Mesodermal cell (in vitro differentiated cells): ENCODE measurements at regions not wholly inside any gene's neighbourhood (a gene's known extent, or its start where the extent isn't known, plus 50 kb on each side); places are given as distances from the start of the nearest gene placed in this dataset.

ENCODE experiments used
- H3K27ac ChIP-seq: 2 replicates; pipeline ENCODE4 v1.7.0; 2013; ENCODE audit warnings: mild to moderate bottlenecking, low read depth, low read length, moderate library complexity; ENCODE audit not compliant: severe bottlenecking
- H3K36me3 ChIP-seq: 2 replicates; pipeline ENCODE4 v1.7.1; 2013; ENCODE audit warnings: mild to moderate bottlenecking, low read length, moderate library complexity; ENCODE audit not compliant: control insufficient read depth, insufficient read depth
- H3K4me1 ChIP-seq: one replicate; pipeline ENCODE4 v1.7.1; 2013; ENCODE audit warnings: mild to moderate bottlenecking, low read length; ENCODE audit not compliant: insufficient read depth, control insufficient read depth, poor library complexity, severe bottlenecking
- H3K4me3 ChIP-seq: 2 replicates; pipeline ENCODE4 v1.7.0; 2013; ENCODE audit warnings: low read length, control low read depth, mild to moderate bottlenecking; ENCODE audit not compliant: insufficient read depth, poor library complexity, severe bottlenecking; ENCODE audit errors: extremely low read depth
- H3K9me3 ChIP-seq: 2 replicates; pipeline ENCODE4 v1.7.1; 2013; ENCODE audit warnings: mild to moderate bottlenecking, low read length, moderate library complexity; ENCODE audit not compliant: control insufficient read depth
- WGBS, 2 experiments: methylation state at CpG; one replicate each; pipeline ENCODE4 v1.1.5; 2013; ENCODE audit warnings: missing lambda C conversion rate in 2 of 2; ENCODE audit not compliant: insufficient coverage in 2 of 2; 5-methylcytosine and 5-hydroxymethylcytosine counted together

- Histone ChIP-seq H3K27ac (no peak overlapping the region), H3K36me3 (no peaks in the 10 kb centered on the region), H3K9me3 (no peaks in the 10 kb centered on the region), H3K4me1 (no peaks in the 10 kb centered on the region), H3K4me3 (no peak overlapping the region)
- WGBS, 2 experiments, result 91 to 96% methylated on average over 8 of the region's 10 CpGs
These were observed 346.4 kb upstream of the B3GAT1 start for GRCh38 chr11:134758342-134758931.

- H3K4me1 ChIP-seq, result no peaks in the 10 kb centered on the region
- 78 to 81% methylated on average over 2 to 3 of the region's 3 CpGs for WGBS, 2 experiments
- H3K4me3 ChIP-seq, result no peak overlapping the region
- H3K27ac ChIP-seq, result no peak overlapping the region
- no peaks in the 10 kb centered on the region for H3K36me3 ChIP-seq
- no peaks in the 10 kb centered on the region for H3K9me3 ChIP-seq
These were observed 345.6 kb upstream of the B3GAT1 start for GRCh38 chr11:134757633-134758032.

DNA sequence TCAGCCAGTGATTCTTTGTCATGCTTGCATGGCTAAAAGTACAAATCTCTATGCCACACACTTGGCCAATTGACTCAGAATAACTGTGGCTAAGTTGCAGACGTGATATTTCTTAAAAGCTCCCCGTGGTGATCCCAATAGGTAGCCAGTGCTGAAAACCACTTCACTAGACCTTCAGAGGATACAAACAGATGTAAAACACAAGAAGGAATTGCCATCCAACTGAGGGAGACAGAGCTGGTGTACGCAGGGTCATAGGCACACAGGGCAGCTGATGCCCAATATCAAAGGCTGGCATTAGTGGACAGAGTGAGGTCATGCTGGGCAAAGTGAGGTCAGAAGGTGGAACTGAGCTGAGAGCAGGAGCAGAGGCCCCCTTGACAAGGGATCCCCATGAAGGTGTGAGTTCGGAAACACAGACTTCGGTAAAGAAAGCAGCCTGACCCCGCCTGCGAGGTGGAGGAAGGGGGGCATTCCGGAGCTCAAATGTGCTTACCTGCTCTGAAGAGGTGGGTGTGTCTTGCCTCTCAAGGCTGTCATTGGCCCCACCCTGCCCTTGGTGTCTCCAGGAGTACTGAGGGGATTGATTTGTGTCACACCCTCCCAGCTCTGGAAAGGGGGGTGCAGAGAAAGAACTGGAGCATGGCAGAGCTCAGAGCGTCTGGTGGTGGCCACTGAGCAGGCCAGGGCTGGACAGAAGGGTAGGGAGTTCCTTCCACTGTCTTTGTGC is 344.9 kb upstream of the B3GAT1 start:
- Histone ChIP-seq H3K9me3 (no peaks in the 10 kb centered on the region), H3K4me1 (no peaks in the 10 kb centered on the region), H3K36me3 (no peaks in the 10 kb centered on the region), H3K4me3 (no peak overlapping the region), H3K27ac (no peak overlapping the region)
- 84 to 88% methylated on average over 7 to 8 of the region's 9 CpGs for whole genome bisulfite sequencing, 2 experiments

- no peaks in the 10 kb centered on the region for H3K36me3 ChIP-seq
- no peak overlapping the region for H3K4me3 ChIP-seq
- no peaks in the 10 kb centered on the region for H3K4me1 ChIP-seq
- H3K9me3 ChIP-seq, result no peaks in the 10 kb centered on the region
- 87 to 94% methylated on average over 8 to 10 of the region's 10 CpGs for WGBS, 2 experiments
- H3K27ac ChIP-seq, result no peak overlapping the region
These were observed 343.5 kb upstream of the B3GAT1 start for GRCh38 chr11:134755535-134755934.

DNA sequence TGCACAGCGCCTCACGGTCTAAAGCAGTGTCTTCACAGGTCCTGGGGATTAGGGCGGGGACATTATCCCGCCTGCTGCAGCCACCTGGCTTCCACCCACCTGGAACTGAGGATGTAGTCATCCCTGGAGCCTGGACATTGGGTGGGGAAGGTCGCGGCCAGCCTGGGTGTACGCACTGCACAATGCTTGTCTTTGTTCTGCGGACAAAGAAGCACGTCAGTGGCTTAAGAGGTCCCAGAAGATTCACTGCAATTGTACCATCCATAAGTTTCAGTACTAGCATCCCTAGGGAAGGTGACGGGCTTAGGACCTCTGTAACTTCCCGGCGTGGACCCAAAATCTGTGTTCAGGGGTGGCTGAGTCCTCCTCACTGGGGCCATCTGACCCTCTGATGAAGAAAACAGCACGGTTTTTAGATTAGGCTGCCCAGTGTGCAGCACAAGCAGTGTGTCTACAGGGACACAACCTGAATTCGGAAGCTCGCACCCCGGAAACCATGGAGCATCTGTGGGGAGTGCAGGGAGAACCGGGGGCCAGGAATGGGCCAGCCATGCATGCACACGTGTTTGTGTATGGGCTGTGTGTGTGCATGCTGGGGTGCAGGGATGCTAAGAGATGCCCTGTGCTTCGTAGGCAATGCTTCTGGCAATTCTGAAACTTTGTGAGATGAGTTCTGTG is 342.6 kb upstream of the B3GAT1 start:
- Histone ChIP-seq H3K4me1 (no peaks in the 10 kb centered on the region), H3K4me3 (no peak overlapping the region), H3K9me3 (no peaks in the 10 kb centered on the region), H3K27ac (no peak overlapping the region), H3K36me3 (no peaks in the 10 kb centered on the region)
- 73 to 77% methylated on average over 16 to 17 of the region's 19 CpGs for WGBS, 2 experiments

- Histone ChIP-seq H3K9me3 (no peaks in the 10 kb centered on the region), H3K4me1 (no peaks in the 10 kb centered on the region), H3K27ac (no peak overlapping the region), H3K4me3 (no peak overlapping the region), H3K36me3 (no peaks in the 10 kb centered on the region)
- 87 to 88% methylated on average over 11 to 16 of the region's 16 CpGs for WGBS, 2 experiments
These were observed 341.9 kb upstream of the B3GAT1 start for GRCh38 chr11:134753771-134754520.

GRCh38 chr11:134752964-134753770 is 341.1 kb upstream of the B3GAT1 start:
- H3K27ac ChIP-seq, result no peak overlapping the region
- H3K9me3 ChIP-seq, result peaks cover 5% of the 10 kb centered on the region
- no peaks in the 10 kb centered on the region for H3K36me3 ChIP-seq
- H3K4me1 ChIP-seq, result no peaks in the 10 kb centered on the region
- H3K4me3 ChIP-seq, result no peak overlapping the region
- WGBS, 2 experiments, result 93% methylated on average over 12 to 13 of the region's 13 CpGs

DNA sequence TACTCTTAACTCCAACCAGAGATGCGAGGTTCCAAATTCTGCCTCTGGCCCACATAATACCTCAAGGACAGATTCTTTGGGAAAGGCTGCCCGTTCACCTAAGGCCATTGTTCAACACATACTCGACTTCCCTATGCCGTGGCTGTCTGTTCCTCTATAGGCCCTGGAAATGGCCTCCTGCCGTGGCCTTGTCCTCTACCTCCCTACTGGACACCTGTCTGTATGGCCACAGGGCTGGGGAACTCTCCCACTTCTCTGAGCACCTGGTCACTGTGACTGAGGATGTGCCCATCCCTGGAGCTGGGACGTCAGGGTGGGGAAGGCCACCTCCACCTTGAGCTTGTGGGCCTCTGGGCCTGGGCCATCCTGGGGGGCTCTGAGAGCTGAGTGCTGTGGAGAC is 340.5 kb upstream of the B3GAT1 start:
- WGBS, 2 experiments, result 86 to 90% methylated on average over 6 of the region's 6 CpGs
- H3K27ac ChIP-seq, result no peak overlapping the region
- H3K4me3 ChIP-seq, result no peak overlapping the region
- peaks cover 9% of the 10 kb centered on the region for H3K9me3 ChIP-seq
- H3K36me3 ChIP-seq, result no peaks in the 10 kb centered on the region
- H3K4me1 ChIP-seq, result no peaks in the 10 kb centered on the region

DNA sequence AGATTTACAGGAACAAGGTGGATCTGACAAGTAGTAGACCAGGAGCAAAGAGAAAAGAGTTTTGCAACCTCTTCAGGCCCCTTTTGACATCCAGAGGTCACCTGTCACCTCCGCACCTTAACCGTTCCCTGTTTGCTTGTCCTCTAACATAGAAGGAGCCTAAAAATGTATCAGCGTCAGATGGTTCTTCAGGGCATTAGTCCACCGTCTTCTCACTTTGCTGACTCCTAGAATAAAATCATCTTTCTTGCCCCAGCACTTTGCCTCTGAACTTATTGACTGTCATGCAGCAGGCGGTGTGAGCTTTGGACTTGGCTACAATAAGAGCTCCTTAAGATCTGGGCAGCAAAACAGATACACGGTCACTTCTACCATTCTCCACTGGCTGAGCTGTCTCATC is 339.7 kb upstream of the B3GAT1 start:
- Histone ChIP-seq H3K4me3 (no peak overlapping the region), H3K27ac (no peak overlapping the region), H3K9me3 (peaks cover 9% of the 10 kb centered on the region), H3K4me1 (no peaks in the 10 kb centered on the region), H3K36me3 (no peaks in the 10 kb centered on the region)
- 94 to 100% methylated on average over 6 of the region's 6 CpGs for WGBS, 2 experiments

DNA sequence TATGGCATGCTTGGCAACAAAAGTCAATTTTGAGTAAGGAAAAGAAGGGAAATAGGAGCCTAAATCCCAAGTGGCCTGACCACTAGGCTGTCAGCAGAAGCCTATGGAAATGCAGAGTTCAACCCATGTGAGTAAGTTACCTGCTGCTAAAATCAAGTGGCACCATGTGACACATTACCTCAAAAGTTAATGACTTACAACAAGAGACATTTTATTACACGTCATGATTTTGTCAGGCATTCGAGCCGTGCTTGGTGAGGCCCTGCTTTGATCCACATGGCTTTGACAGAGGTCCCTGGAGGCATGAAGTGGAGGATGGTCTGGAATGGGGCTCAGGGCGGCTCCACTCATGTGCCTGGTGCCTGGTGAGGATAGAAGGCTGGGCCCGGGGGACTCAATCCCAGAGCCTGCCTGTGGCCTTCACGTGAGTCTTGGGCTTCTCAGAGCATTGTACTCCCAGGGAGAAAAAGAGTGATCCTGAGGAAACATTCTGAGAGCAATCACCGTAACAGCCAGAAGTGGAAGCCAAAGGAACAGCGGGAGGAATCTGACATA is 339.1 kb upstream of the B3GAT1 start:
- H3K27ac ChIP-seq, result no peak overlapping the region
- peaks cover 10% of the 10 kb centered on the region for H3K9me3 ChIP-seq

More for the DNA sequence above, 339.1 kb upstream of the B3GAT1 start:
- Histone ChIP-seq H3K4me3 (no peak overlapping the region), H3K36me3 (no peaks in the 10 kb centered on the region), H3K4me1 (no peaks in the 10 kb centered on the region)
- WGBS, 2 experiments, result 84 to 88% methylated on average over 7 to 8 of the region's 8 CpGs
